Retinal pigment epithelial cell (primary cell): ENCODE measurements at regions not wholly inside any gene's neighbourhood (a gene's known extent, or its start where the extent isn't known, plus 50 kb on each side); places are given as distances from the start of the nearest gene placed in this dataset.

Experiments used
- DNase-seq: peaks from one replicate; pipeline ENCODE4 v3.0.0-alpha.2; 2010; ENCODE audit warnings: low read depth
- H3K4me3 ChIP-seq: 2 replicates; pipeline ENCODE4 v1.5.1; 2011; ENCODE audit warnings: mild to moderate bottlenecking, low read length, control low read depth, moderate library complexity
- CTCF ChIP-seq: conservative IDR thresholded peaks from 2 replicates; pipeline ENCODE4 v1.5.1; 2011; ENCODE audit warnings: low read depth, low read length, control low read depth, inconsistent platforms

- TF ChIP-seq CTCF, result peak; percentile 85
- no peak for DNase-seq
- peak overlapping the region; percentile 12 for H3K4me3 ChIP-seq
Observed at GRCh38 chr7:101688183-101688831, 59.2 kb upstream of the MYL10 start.

GRCh38 chr7:101688995-101689907, 60.2 kb upstream of the MYL10 start:
- no peak for TF ChIP-seq CTCF

GRCh38 chr7:101690061-101690460, 61.0 kb upstream of the MYL10 start:
- TF ChIP-seq CTCF, result no peak
- DNase-seq, result peak; percentile 50
- H3K4me3 ChIP-seq, result no peak overlapping the region

More at GRCh38 chr7:101688995-101689907, 60.2 kb upstream of the MYL10 start:
- DNase-seq, result no peak
- no peak overlapping the region for H3K4me3 ChIP-seq

- no peak for TF ChIP-seq CTCF
- no peak for DNase-seq
- H3K4me3 ChIP-seq, result no peak overlapping the region
Observed at GRCh38 chr7:101691822-101692384, 62.8 kb upstream of the MYL10 start.

GRCh38 chr7:101693498-101694091, 64.5 kb upstream of the MYL10 start:
- H3K4me3 ChIP-seq, result no peak overlapping the region
- no peak for TF ChIP-seq CTCF
- DNase-seq, result no peak

GRCh38 chr7:101698964-101699363, 69.9 kb upstream of the MYL10 start:
- no peak for TF ChIP-seq CTCF
- DNase-seq, result no peak
- H3K4me3 ChIP-seq, result no peak overlapping the region
